Spleen (tissue), 7 donors: ENCODE measurements at regions not wholly inside any gene's neighbourhood (a gene's known extent, or its start where the extent isn't known, plus 50 kb on each side); places are given as distances from the start of the nearest gene placed in this dataset.

Source experiments
- POLR2A ChIP-seq, 3 donors: fragments of 450-650 bp; IDR thresholded peaks; one replicate each; pipeline ENCODE4 v1.5.1; 2017; ENCODE audit warnings: antibody characterized with exemption in 3 of 3, mild to moderate bottlenecking in 1 of 3
- TF ChIP-seq, protein P1 (sequence below), 11 experiments: fragments of 200-600 bp in 7 of 11; fragments of 450-650 bp in 4 of 11; sonication (generic) in 4 of 11; IDR thresholded peaks in 8 of 11; conservative IDR thresholded peaks in 3 of 11; 1 replicate in 7 of 11; 2 replicates in 4 of 11; pipeline versions ENCODE4 v1.4.0 to v1.8.0; 2016 to 2021; ENCODE audit warnings: antibody characterized with exemption in 11 of 11, inconsistent platforms in 4 of 11, mild to moderate bottlenecking in 1 of 11
- donor health status: DM: no; HTN: no; CAD: no; lungs with moderate emphysema.
- donor health status: DM: no; HTN: no; CAD: no.
- donor health status: DM: no; HTN: no; CAD: no.

DNA sequence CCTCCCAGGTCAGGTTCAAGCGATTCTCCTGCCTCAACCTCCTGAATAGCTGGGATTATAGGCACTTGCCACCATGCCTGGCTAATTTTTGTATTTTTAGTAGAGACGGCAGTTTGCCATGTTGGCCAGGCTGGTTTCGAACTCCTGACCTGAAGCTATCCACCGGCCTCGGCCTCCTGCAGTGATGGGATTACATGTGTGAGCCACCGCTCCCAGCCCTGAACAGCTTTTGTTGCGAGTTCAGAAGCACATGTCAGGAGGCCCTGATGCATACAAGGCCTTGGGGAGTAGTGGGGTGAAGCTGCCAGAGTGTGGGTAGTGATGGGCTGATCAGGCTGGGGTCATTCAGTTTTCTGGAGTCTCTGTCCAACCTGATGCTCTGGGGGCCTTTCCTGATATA is 117.0 kb upstream of the C11orf87 start:
- TF ChIP-seq POLR2A (IDR thresholded peaks at IDR 0.05): no peak
- TF ChIP-seq, protein P1, sequence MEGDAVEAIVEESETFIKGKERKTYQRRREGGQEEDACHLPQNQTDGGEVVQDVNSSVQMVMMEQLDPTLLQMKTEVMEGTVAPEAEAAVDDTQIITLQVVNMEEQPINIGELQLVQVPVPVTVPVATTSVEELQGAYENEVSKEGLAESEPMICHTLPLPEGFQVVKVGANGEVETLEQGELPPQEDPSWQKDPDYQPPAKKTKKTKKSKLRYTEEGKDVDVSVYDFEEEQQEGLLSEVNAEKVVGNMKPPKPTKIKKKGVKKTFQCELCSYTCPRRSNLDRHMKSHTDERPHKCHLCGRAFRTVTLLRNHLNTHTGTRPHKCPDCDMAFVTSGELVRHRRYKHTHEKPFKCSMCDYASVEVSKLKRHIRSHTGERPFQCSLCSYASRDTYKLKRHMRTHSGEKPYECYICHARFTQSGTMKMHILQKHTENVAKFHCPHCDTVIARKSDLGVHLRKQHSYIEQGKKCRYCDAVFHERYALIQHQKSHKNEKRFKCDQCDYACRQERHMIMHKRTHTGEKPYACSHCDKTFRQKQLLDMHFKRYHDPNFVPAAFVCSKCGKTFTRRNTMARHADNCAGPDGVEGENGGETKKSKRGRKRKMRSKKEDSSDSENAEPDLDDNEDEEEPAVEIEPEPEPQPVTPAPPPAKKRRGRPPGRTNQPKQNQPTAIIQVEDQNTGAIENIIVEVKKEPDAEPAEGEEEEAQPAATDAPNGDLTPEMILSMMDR (IDR thresholded peaks at IDR 0.05 in 8 of 11, conservative IDR thresholded peaks at IDR 0.05 in 3 of 11): no peak
